ENCODE measurements at regions not wholly inside any gene's neighbourhood (a gene's known extent, or its start where the extent isn't known, plus 50 kb on each side); places are given as distances from the start of the nearest gene placed in this dataset.

DNA sequence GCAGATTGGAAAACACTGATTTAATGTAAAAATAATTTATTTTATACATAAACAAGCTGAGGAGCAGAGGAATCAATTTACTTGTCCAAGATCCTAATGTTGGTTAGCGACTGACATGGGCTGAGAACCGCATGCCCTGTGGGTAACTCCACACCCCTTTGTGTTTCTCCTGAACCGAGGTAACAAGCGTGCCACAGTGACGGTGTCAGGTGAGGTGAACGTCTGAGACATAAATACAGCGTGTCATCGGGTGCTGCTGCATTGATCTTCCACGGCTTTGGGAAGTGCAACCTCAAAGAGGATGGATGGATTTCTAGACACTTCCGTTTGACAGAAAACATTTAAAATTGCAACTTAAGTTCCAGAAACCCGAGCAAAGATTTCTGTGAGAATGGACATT lies 386.8 kb upstream of the ADARB2 start:
- H3K36me3 ChIP-seq (ENCODE audit: insufficient read depth, low read length): no peaks in the 10 kb centered on the region
- DNase-seq (ENCODE audit: insufficient read length, low spot score, missing footprints): no peak
- H3K4me1 ChIP-seq (ENCODE audit: insufficient read depth, low read length): no peaks in the 10 kb centered on the region
- no peak overlapping the region for H3K4me3 ChIP-seq (ENCODE audit: insufficient read depth, low read length)
- H3K27ac ChIP-seq (ENCODE audit: low read depth, low read length): no peak overlapping the region
- no peaks in the 10 kb centered on the region for H3K27me3 ChIP-seq (ENCODE audit: insufficient read depth, low read length)
- H3K79me2 ChIP-seq (ENCODE audit: insufficient read depth, low read length): no peaks in the 10 kb centered on the region
- H4K20me1 ChIP-seq (ENCODE audit: insufficient read depth, low read length): no peaks in the 10 kb centered on the region
- H2AFZ ChIP-seq (ENCODE audit: low read length): no peak overlapping the region
- peaks cover 2% of the 10 kb centered on the region for H3K9me3 ChIP-seq (ENCODE audit: low read depth, low read length)
- H3K4me2 ChIP-seq (ENCODE audit: insufficient read depth, low read length): no peak overlapping the region
- TF ChIP-seq, protein P1, sequence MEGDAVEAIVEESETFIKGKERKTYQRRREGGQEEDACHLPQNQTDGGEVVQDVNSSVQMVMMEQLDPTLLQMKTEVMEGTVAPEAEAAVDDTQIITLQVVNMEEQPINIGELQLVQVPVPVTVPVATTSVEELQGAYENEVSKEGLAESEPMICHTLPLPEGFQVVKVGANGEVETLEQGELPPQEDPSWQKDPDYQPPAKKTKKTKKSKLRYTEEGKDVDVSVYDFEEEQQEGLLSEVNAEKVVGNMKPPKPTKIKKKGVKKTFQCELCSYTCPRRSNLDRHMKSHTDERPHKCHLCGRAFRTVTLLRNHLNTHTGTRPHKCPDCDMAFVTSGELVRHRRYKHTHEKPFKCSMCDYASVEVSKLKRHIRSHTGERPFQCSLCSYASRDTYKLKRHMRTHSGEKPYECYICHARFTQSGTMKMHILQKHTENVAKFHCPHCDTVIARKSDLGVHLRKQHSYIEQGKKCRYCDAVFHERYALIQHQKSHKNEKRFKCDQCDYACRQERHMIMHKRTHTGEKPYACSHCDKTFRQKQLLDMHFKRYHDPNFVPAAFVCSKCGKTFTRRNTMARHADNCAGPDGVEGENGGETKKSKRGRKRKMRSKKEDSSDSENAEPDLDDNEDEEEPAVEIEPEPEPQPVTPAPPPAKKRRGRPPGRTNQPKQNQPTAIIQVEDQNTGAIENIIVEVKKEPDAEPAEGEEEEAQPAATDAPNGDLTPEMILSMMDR (IDR thresholded peaks at IDR 0.05; ENCODE audit: extremely low read depth, low read depth, low read length): no peak

DNA sequence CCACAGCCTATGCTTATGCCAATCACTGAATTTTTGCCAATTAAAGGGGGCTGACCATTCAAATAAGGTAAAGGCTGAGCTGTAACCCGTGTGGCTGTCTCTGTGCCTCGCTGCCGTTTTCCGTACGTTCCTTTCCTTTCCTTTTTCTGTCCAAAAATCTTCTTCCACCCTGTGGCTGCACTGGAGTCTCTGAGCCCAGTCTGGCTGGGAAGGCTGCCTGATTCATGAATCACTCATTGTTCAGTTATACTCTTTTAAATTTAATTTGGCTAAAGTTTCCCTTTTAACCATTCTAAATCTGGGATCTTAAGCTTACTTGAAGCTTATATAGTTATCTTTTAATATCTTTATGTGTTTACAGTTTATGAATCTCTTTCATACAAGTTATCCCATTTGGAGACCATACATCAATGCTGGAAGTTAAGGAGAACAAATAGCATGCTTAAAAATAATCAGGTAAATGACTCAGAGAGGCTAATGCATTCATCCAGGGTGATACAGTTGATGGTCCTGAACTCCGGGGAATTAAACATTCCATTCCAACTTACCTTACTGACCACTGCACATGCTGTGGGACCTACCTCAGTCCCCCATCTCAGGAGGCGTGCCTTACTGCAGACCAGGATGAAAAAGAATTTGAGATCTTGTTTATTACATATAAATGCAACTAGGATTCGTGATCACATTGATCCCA lies 385.3 kb upstream of the ADARB2 start:
- Histone ChIP-seq H3K79me2 (ENCODE audit: insufficient read depth, low read length) (no peaks in the 10 kb centered on the region), H3K36me3 (ENCODE audit: insufficient read depth, low read length) (no peaks in the 10 kb centered on the region), H2AFZ (ENCODE audit: low read length) (no peak overlapping the region), H3K27me3 (ENCODE audit: insufficient read depth, low read length) (no peaks in the 10 kb centered on the region), H3K4me1 (ENCODE audit: insufficient read depth, low read length) (no peaks in the 10 kb centered on the region), H3K4me3 (ENCODE audit: insufficient read depth, low read length) (no peak overlapping the region), H4K20me1 (ENCODE audit: insufficient read depth, low read length) (no peaks in the 10 kb centered on the region), H3K27ac (ENCODE audit: low read depth, low read length) (no peak overlapping the region), H3K9me3 (ENCODE audit: low read depth, low read length) (peaks cover 2% of the 10 kb centered on the region), H3K4me2 (ENCODE audit: insufficient read depth, low read length) (no peak overlapping the region)
- TF ChIP-seq, protein P1 (IDR thresholded peaks at IDR 0.05; ENCODE audit: extremely low read depth, low read depth, low read length): no peak
- no peak for DNase-seq (ENCODE audit: insufficient read length, low spot score, missing footprints)

DNA sequence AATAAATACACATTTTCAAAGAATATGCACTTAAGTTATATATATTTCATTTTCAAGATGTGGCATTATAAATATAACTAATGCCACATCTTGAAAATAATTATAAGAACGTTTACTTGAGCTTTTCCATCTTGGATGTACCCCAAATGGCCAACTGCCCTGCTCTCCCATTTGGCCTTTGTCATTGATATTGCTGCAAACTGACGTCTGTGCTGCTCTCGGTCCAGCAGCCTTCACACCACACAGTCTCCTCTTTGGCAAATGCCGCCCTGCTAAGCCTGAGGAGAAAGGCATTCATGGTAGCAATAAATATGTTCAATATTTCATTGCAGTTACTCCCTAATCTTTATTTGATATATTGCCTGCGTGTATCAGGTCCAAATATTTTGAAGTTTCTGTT lies 384.6 kb upstream of the ADARB2 start:
- Histone ChIP-seq H4K20me1 (ENCODE audit: insufficient read depth, low read length) (no peaks in the 10 kb centered on the region), H3K36me3 (ENCODE audit: insufficient read depth, low read length) (no peaks in the 10 kb centered on the region), H3K4me2 (ENCODE audit: insufficient read depth, low read length) (no peak overlapping the region), H3K27ac (ENCODE audit: low read depth, low read length) (no peak overlapping the region), H3K4me3 (ENCODE audit: insufficient read depth, low read length) (no peak overlapping the region), H3K79me2 (ENCODE audit: insufficient read depth, low read length) (no peaks in the 10 kb centered on the region), H3K27me3 (ENCODE audit: insufficient read depth, low read length) (no peaks in the 10 kb centered on the region), H2AFZ (ENCODE audit: low read length) (no peak overlapping the region), H3K9me3 (ENCODE audit: low read depth, low read length) (peaks cover 2% of the 10 kb centered on the region), H3K4me1 (ENCODE audit: insufficient read depth, low read length) (no peaks in the 10 kb centered on the region)
- no peak for DNase-seq (ENCODE audit: insufficient read length, low spot score, missing footprints)
- TF ChIP-seq, protein P1 (IDR thresholded peaks at IDR 0.05; ENCODE audit: extremely low read depth, low read depth, low read length): no peak

DNA sequence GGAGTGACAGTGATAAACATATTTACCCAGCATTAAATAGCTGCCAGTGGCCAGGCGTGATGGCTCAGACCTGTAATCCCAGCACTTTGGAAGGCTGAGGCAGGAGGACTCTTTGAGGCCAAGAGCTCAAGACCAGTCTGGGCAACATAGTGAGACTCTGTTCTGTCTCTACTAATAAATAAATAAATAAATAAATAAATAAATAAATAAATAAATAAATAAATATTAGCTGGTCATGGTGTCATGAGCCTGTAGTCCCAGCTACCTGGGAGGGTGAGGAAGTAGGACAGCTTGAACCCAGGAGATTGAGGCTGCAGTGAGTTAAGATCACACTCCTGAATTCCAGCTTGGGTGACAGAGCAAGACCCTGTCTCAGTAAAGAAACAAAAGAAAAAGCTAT lies 384.0 kb upstream of the ADARB2 start:
- no peak overlapping the region for H3K27ac ChIP-seq (ENCODE audit: low read depth, low read length)
- no peaks in the 10 kb centered on the region for H3K27me3 ChIP-seq (ENCODE audit: insufficient read depth, low read length)
- no peaks in the 10 kb centered on the region for H4K20me1 ChIP-seq (ENCODE audit: insufficient read depth, low read length)
- no peak overlapping the region for H3K4me2 ChIP-seq (ENCODE audit: insufficient read depth, low read length)
- H3K4me1 ChIP-seq (ENCODE audit: insufficient read depth, low read length): no peaks in the 10 kb centered on the region
- TF ChIP-seq, protein P1 (IDR thresholded peaks at IDR 0.05; ENCODE audit: extremely low read depth, low read depth, low read length): no peak
- H2AFZ ChIP-seq (ENCODE audit: low read length): no peak overlapping the region
- H3K79me2 ChIP-seq (ENCODE audit: insufficient read depth, low read length): no peaks in the 10 kb centered on the region
- no peak for DNase-seq (ENCODE audit: insufficient read length, low spot score, missing footprints)
- H3K4me3 ChIP-seq (ENCODE audit: insufficient read depth, low read length): no peak overlapping the region
- no peaks in the 10 kb centered on the region for H3K36me3 ChIP-seq (ENCODE audit: insufficient read depth, low read length)
- H3K9me3 ChIP-seq (ENCODE audit: low read depth, low read length): no peaks in the 10 kb centered on the region

Data from osteoblast (primary cell).